Activated naive CD4-positive, alpha-beta T cell (primary cell): ENCODE measurements at regions not wholly inside any gene's neighbourhood (a gene's known extent, or its start where the extent isn't known, plus 50 kb on each side); places are given as distances from the start of the nearest gene placed in this dataset.

Source experiments
- DNase-seq, 4 experiments: peaks; one replicate each; lab custom pipeline; 2025; lab: John Stamatoyannopoulos, UW

DNA sequence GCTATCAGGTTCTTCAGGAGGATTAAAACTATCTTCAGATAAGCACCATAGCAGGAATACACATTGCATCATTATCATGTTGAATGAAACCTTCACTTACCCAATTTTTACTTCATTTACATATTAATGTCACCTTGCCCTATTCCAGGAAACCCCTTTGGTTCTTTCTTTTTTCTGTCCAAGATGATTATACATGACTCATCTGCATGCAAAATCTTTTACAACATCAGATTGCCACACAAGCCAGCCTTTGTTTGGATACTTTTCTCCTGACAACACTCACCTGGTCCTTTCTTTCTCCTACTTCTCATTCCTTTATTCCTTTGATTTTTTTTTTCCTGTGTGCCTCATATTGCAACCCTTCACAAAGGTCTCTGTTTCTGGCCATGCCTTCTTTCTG lies 200.5 kb upstream of the POU3F2 start:
- DNase-seq, result no peak

DNA sequence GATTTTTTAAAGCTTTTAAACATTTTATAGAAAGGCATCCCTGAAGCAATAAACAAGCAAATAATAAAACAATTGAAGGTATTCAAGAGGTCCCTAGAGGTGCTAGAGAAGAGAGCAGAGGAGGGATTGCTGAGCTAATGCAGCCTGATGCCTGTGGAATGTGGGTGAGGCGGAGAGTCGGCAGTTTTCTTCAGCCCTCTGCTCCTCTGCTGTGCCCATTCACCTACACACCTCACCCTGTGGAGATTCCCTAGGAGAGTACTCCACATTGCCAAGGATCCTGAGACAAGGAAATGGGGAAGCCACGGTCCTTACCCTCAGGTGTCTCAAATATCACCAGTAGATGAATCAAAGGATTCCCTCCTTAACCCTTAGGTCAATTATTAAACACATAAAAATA lies 199.8 kb upstream of the POU3F2 start:
- no peak for DNase-seq

DNA sequence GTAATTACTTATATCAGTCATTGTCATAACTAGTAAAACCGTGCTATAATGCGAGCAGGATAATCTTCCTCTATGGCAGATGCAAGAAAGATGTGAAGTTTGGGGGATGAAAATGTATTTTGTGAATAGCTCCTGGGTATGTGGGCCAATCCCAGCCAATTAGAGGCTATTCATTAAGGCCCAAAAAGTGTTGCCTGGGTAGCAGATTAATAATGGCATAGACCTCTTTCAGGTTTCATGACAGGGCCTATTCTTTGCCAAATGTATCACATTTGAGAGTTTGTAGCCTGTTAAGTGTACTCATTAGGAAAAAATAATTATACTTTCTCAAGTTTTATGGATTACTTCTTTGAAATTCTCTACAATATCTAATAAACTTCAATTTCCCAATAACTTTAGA lies 199.2 kb upstream of the POU3F2 start:
- DNase-seq, result no peak

DNA sequence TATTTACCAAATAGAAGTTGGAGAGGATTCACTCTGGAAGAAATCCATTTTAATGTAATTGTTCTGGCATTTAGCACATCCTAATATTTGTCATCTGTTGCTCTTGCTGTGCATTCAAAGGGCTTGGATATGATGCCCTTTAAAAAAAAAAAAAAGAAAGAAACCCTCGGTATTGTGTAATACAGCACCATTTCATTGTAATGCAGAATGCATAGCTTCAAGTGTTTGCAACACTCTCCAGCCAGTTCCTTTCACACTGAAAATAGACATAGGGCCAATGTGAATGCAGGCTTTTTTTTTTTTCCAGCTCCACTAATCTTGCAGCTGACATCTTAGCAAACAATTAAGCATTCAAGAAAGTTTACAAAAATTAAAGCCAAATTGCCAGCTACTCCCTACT lies 197.4 kb upstream of the POU3F2 start:
- DNase-seq, result no peak

DNA sequence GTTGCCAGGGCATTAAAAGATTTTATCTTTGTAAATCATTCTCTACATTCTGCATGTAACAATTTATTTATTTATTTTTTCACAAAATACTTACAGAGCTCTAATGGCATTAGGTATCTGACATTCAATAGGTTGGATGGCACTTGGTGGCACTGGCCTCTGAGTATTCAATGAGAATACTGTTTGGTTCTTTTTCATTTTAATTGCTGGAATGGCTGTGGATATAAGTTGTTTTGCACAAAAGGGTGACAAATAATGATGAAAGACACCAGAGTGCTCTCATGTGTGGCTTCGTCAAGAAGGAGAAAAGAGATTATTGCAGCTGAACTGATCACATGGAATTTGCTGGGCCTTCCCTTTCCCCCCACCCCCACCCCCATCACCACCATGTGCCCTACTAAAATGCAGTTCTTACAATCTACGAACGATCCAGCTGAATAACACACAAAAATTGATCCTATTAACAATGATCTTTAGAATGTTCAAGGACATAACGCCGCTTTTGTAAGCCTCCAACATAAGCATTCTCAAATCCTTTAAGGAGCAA lies 195.2 kb upstream of the POU3F2 start:
- DNase-seq, result no peak

DNA sequence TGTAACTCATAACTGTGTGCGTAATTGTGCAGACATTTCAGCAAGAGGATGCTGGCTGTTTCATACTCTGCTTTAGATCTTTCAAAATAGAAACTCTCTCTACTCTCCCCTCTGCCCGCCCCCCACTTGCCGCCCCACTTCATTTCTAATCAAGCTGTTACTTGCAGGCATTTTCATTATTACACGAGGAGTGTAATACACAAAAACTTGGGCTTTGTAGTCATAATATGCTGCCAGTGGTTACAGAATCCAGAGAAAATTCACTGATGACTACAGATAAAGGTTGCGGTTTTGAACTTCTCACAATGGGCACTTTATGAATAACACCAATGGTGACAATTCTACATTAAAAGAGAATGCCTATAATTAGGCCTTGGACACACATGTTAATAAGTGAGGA lies 194.0 kb upstream of the POU3F2 start:
- no peak for DNase-seq

DNA sequence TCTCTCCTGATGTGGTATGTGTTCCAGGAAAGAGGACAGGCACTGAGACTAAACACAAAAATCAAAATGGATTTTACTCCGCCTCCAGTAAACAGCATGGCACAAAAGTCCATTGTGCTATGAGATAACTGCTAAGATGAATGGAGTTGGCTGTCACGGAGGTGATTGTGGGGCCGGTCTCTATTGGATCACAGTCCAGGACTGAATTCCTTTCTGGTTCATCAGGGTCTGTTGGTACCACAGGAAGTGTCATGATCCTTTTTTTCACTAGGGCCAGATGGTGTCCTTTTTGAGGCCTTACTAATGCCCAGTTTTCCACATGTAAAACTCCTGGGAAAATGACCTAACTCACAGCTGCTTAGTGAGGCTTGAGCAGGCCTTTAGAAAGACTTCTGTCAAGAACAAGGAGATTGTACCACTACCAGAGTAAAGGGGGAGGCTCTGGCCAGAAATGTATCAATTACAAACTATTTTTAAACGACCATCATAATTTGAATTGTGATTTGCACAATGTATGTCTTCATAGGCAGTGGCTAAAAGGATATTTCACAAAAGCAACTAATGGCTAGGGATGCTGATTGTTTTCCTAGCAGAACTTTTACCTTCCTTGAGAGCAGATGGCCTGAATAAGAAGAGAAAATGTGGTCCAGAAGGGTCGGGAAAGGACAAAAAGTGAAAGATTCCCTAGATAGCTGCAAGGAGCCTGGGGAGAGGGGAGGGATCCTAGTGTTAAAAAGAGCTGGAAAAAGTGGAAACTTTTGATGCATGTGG lies 192.2 kb upstream of the POU3F2 start:
- no peak for DNase-seq

DNA sequence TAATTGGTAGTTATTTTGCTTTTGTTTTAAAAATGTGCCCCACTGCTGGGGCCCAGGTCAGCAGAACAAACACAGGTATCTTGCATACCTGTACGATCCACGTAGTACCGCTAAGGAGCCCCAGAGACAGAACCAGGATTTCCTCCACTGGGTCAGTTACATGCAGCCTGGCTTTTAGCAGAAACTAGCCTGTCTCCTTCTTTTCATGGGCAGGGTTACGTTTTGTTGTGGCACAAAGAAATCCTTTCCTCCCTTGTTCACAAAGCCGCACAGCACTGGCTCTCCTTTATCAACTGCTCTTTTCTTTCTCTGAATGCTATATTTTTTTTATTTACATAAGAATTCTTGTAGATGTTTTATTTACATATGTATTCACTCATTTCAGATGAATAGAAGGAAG lies 190.3 kb upstream of the POU3F2 start:
- no peak for DNase-seq

DNA sequence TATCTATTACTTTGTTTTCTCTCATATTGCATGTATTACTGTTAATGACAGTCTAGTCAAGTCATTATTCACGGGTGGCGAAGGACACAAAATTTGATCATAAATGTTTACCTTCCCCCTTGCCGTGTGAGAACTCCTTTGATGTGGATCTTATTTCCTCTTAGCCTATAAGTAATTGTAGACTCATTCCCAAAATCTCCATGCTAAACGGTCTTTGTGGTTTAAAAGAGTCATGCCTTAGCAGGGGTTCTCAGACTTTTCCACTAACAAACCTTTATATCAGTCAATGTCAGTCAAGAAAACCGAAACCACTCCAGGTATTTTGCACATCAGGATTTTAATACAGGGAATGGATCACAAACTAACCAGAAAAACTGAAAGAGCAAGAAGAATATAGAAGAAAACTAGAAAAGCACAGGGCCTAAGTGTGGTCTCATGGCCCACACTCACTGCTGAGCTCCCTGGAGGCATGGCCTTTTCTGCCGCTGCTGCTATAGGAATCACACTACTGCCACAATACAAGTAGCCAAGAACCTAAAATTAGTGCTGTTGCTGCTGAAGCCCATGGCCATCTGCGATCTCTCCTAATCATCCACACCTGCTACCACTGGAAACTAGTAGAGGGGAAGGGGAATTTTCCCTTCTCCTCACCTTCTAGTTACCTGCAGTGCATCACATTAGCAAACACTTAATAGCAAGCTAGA lies 186.0 kb upstream of the POU3F2 start:
- no peak for DNase-seq

DNA sequence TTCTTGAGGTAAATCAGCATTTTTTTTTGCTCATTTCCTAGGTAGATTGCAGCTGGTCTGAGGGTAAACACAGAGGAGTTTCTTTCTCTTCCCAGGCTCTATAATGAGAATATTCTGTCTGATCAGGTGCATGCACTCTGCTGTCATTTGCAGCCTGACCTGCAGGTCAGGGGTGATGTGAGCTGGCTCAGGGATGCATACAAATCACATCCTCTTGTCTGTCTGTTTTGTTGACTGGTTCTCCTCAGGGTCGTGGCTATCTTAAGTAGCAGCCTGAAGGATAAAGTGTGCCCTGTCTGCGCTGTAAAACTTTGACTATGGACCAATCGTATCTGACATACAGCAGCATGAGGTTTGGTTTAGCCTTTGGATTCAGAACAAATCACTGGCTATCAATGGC lies 183.4 kb upstream of the POU3F2 start:
- no peak for DNase-seq

DNA sequence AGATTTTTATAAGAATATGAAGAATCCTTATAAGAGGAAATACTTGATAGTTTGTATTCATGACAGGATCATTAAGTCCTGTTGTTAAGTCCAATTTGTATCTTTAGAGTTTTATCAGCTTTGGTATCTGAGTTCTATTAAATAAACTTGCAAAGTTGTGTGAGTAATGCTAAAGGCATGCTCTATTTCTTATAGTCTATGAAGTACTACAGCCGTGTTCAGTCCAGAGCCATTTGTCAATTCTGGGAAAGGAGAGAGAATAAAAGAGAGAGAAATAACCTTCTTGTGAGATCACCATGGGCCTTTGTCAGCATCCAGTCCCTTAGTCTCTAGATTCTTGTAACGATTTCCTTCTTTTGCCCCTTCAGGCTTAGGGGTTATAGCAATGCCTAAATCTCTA lies 181.2 kb upstream of the POU3F2 start:
- DNase-seq, result no peak

DNA sequence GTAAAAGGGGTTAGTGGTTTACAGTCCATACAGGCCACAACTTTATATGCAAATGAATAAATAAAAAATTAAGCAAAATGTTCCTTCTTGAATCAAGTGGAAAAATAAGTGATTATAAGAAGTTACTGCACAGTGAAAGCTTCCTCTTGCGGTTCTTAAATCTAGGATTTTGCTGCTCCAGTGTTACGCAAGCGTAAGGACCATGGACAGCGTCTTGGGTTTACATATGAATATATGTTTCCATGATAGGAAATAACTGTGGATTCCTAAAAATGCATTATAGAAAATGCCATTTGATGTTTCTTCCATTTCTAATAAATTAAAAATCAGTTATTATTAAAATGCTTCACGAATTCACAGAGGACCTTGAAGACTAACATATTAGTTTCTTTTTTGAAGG lies 176.6 kb upstream of the POU3F2 start:
- no peak for DNase-seq

DNA sequence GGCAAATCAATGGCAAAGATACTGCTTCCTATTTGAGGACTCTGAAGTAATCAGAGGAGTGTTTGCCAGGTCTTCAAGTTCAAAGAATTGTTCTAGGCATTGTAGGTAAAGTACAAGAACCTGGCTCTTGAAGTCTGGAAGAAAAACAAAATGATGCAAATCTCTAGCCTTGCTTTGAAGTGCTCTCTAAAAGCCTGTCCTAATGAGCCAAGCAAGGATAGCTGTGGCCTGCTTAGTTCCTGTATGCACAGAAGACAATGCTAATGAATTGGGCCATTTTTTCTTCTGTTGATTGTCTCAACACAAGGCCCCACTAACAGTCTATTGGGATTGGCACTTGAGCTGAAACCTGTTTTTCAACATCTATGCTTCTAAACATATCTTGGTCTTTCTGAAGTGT lies 165.0 kb upstream of the POU3F2 start:
- no peak for DNase-seq

DNA sequence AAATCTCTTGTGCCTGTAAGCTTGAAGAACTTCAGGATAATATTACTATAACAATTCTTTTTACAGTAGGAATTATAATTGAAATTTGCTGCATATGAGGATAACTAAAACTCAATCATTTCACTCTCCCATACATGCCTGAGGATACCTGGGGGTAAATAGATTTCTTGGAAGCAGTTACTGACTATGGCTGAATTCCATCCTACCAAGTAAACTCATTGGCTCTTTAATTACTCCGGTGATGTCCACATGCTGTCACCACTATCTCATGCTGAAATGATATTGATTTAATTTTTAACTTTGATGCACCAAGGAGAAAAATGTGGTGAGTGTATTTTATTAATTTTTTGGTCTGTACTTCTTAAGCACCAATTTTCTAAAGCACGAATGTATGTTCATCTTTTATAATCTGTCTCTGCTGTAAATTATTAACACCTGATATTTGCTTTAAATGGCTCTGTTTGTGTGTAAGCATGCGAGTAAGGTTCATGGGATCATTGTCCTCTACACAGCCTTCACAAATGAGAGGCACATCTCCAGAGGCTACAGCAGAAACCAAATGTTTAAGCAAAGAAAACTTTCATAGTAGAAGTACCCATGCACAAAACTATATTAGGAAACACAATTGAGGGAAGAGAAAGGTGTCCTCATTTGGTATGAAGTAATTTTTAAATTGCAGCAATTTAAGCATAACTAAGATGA lies 164.2 kb upstream of the POU3F2 start:
- no peak for DNase-seq

DNA sequence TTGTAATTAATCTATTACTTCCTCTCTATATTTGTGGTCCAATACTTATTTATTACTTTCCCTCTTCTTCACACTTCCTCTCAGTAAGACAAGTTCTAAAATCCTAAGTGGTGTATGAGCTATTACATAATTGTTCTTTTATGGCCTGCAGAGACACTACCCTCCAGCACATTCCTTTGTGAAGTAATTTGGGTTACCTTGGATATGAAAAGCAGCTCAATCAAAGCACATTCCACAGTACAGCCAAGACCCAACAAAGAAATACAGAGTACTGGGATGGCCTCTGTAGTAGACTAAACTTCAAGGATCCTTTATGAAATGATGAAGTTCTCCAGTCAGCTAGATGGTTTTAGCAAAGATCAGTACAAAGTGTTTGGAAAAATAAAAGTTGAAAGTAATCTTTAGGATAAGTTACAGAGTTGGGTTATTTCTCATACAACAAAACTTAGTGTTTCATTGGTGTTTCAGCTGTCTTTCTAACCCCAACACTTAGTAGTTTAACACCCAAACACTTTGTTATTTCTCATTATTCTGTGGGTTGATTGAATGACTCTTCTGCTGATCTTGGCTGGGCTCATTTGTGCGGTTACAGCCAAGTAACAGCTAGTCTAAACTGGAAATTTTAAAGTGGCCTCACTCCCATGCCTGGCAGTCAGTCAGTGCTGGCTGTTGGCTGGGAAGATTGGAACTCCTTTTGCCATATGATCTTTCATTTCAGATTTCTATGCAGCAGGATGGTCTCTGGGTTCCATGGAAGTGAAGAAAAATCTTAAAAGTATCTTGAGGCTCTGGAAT lies 161.5 kb upstream of the POU3F2 start:
- no peak for DNase-seq

DNA sequence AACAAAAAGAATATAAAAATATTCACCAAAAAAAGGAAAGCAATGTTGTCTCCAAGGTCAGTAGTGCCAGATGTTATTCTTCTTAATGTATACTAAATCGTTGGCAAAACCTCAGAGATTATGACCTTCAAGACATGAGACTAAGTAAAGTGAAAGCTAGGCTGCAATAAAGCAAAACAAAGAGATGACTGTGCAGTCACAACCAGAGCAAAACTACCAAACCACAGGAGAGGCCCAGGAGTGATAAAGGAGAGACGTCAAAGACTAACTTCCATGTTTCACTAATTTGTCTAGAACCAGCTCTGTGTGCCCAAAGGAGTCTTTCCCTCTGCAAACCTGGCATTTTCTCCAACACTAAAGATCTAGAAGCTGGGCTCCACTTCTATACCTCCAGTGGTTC lies 155.9 kb upstream of the POU3F2 start:
- no peak for DNase-seq

DNA sequence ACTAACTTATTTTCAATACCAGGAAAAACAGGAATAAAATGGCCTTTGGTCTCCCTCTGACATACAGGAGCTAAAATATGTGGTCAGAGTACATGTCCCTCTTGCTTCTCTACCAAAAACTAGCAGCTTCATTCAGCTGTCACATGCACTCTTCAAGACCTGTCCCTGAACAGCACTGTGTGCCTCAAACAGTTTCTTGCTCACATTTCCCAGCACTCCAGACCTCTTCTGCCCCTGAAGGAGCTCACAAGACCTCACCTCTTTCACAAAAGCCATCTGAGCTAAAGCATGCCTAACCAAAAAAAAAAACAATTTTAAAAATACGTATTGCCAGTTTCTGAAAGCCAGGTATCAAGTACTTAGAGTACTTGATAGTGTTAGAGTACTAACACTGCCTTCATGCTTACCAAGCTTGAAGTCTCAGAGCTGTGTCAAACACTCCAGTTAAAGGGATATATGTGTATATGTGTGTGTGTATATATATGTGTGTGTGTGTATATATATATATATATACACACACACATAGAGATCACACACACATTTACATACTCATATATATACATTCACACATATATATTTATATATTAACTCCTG lies 148.3 kb upstream of the POU3F2 start:
- no peak for DNase-seq

DNA sequence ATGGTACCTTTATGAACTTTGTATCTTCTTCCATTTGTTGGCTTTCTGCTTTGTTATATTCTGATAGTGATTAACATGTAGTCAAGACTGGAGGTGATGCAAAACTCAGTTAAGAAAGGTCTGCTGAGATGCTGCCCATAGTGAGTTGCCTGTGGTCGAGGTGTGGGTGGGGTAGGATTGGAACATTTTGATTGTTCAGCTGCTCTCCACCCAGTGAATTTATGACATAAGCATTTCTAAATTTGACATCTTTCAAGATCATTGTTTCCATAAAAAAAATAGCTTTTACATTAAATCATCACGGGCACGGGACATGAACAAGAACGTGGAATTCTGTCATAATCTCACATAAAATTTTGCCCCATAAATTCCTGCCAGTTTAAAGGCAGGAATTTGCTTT lies 146.6 kb upstream of the POU3F2 start:
- no peak for DNase-seq

DNA sequence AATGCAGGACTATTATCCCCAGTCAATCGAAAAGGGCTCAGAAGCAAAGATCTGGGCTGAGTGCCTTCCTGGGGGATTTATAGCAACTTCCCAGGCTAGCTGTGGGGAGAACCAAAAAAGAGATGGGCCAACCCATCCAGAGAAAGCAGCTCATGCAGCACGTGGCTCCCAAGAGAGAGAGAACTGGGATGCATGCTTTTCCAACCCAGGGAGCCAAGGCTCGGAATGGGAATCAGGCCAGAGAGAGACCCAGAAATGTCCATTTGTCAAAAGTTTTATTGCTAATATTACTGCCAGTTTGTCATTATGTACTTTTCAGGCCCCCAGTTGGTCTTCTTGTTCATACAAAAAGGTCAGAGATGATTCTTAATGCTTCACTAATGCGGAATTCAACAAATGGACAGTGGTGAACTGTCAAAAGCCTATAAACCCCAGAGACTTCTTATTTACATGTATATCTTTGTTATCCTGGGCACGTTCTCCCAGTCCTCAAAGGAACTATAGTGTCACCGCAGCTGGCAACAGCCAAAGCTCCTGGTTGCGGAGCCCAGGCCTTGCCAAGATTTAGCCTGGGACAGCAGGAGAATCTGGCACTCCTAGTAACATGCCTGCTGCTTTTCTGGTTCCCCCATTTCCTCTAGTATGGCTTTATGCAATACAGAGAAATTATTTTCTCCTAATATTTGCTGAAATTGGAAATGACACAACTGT lies 139.1 kb upstream of the POU3F2 start:
- DNase-seq, result no peak

DNA sequence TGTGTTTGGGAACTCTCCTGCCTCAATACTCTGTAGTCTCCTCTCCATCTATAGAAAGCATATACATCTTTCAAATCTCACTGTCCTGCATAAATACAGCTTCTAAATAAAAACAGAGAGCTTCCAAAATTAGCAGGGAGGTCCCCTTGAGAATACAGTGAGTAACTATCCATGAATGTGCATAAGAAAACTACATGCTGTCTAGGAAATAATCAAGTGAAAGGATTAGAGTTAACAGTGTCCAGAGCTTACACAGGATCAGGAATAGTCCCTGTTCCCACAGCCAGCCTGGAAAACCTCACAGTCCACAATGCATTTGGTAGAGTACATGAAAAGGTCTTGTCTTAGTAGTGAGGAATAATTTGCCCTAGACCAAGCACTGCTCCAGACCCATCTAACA lies 123.0 kb upstream of the POU3F2 start:
- no peak for DNase-seq

DNA sequence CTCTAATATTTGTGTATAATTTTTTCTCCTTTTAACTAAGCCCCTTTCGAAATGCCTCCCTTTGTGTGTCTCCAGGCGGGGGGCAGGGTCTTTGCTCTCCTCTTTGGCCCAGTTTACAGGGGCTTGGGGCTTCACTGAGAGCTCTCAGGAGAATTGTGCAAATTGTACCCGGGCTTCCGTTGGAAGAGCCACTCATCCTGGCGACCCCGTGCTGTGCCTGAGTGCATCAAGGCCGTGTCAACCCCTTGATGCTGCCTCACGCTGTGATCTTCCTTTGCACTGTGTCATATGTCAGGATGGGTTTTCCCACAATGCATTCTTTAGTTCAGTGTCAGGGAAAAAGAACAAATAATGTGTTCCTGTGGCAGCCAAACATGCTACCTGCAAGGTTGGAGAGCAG lies 118.0 kb upstream of the POU3F2 start:
- DNase-seq, result no peak
